ENCODE measurements at regions not wholly inside any gene's neighbourhood (a gene's known extent, or its start where the extent isn't known, plus 50 kb on each side); places are given as distances from the start of the nearest gene placed in this dataset.

- TF ChIP-seq POLR2AphosphoS5 (IDR thresholded peaks at IDR 0.05; ENCODE audit: low read depth, low read length) (no peak), POLR2A (IDR thresholded peaks at IDR 0.05; ENCODE audit: low read depth, low read length) (no peak), SPI1 (IDR thresholded peaks at IDR 0.05; ENCODE audit: low read depth, low read length) (no peak)
Measured at GRCh38 chr3:197367081-197367780, 68.8 kb upstream of the DLG1 start.
